Muscle of leg (tissue), 3 donors: ENCODE measurements at regions not wholly inside any gene's neighbourhood (a gene's known extent, or its start where the extent isn't known, plus 50 kb on each side); places are given as distances from the start of the nearest gene placed in this dataset.

Experiments used
- DNase-seq: peaks from one replicate; pipeline ENCODE4 v3.0.0; 2013
- H3K27ac ChIP-seq: one replicate; pipeline ENCODE4 v1.5.1; 2013; ENCODE audit warnings: mild to moderate bottlenecking, low read length, control low read depth
- H3K27me3 ChIP-seq: one replicate; pipeline ENCODE4 v1.6.1; 2013; ENCODE audit warnings: low read length; ENCODE audit not compliant: control insufficient read depth, insufficient read depth
- H3K36me3 ChIP-seq: one replicate; pipeline ENCODE4 v1.6.1; 2013; ENCODE audit warnings: low read length; ENCODE audit not compliant: control insufficient read depth, insufficient read depth
- H3K4me1 ChIP-seq: one replicate; pipeline ENCODE4 v1.6.1; 2013; ENCODE audit warnings: low read length; ENCODE audit not compliant: control insufficient read depth, insufficient read depth
- H3K4me3 ChIP-seq: one replicate; pipeline ENCODE4 v1.5.1; 2013; ENCODE audit warnings: low read length, control low read depth
- H3K9me3 ChIP-seq: replicated peaks from 2 replicates; pipeline ENCODE4 v1.6.1; 2013; ENCODE audit warnings: low read depth, low read length; ENCODE audit not compliant: control insufficient read depth
- WGBS: methylation state at CpG from one replicate; pipeline ENCODE4 v1.1.5; 2013; ENCODE audit warnings: missing lambda C conversion rate; ENCODE audit not compliant: insufficient coverage; 5-methylcytosine and 5-hydroxymethylcytosine counted together

DNA sequence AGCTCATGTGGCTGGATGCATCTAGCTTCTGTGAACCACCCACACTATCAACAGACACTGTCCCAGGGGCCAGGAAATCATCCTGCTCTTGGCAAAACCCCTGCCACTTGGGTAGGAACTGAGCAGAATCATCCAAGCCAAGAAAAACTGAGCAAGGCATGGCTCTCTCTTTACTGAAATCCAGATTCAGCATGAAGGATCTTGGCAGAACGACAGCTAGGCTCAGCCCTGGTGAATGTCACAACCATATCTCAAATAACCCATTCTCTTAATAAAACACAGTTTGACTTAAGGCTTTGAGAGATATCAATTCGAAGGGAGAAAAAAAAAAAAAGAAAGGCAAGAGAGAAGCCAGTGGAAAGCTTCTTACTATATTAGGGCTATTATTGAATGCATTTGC, 72.2 kb downstream of the MAF start:
- WGBS, result no CpG with 5 or more reads among the region's 2 CpGs
- DNase-seq, result peak; percentile 57

DNA sequence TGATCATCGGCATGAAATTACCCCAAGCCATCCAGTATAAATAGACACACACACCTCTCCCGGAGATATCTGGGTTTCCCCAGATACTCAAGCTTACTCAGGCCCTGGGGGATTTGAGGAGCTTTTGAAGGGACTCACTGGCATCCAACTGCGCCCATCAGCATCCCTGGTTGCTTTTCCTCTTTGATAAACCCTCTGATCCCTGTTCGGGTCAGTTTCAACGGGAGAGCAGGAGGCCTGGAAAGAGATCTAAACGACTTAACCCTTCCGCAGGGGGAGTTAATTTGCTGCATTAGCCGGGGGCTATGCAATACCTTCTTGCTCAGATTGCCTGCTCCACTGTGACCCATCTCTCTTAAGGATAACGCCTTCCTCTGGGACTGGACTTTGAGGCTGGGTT, 76.6 kb downstream of the MAF start:
- Histone ChIP-seq H3K9me3 (no peaks in the 10 kb centered on the region), H3K4me3 (no peak overlapping the region), H3K4me1 (peaks cover 12% of the 10 kb centered on the region), H3K27ac (no peak overlapping the region), H3K27me3 (no peaks in the 10 kb centered on the region), H3K36me3 (no peaks in the 10 kb centered on the region)
- no peak for DNase-seq
- whole genome bisulfite sequencing, result no CpG with 5 or more reads among the region's 9 CpGs

More for the DNA sequence above, 72.2 kb downstream of the MAF start:
- Histone ChIP-seq H3K4me3 (no peak overlapping the region), H3K27me3 (no peaks in the 10 kb centered on the region), H3K27ac (no peak overlapping the region), H3K36me3 (no peaks in the 10 kb centered on the region), H3K9me3 (no peaks in the 10 kb centered on the region), H3K4me1 (peaks cover 14% of the 10 kb centered on the region)

GRCh38 chr16:79519448-79519847, 81.1 kb downstream of the MAF start:
- no peaks in the 10 kb centered on the region for H3K27me3 ChIP-seq
- DNase-seq, result peak; percentile 31
- no peak overlapping the region for H3K4me3 ChIP-seq
- H3K9me3 ChIP-seq, result no peaks in the 10 kb centered on the region
- H3K4me1 ChIP-seq, result no peaks in the 10 kb centered on the region
- WGBS, result 56% methylated on average over 11 of the region's 11 CpGs
- no peaks in the 10 kb centered on the region for H3K36me3 ChIP-seq
- no peak overlapping the region for H3K27ac ChIP-seq

- WGBS, result 29% methylated on average over 2 of the region's 2 CpGs
Measured at GRCh38 chr16:79517156-79517555, 83.4 kb downstream of the MAF start.

DNA sequence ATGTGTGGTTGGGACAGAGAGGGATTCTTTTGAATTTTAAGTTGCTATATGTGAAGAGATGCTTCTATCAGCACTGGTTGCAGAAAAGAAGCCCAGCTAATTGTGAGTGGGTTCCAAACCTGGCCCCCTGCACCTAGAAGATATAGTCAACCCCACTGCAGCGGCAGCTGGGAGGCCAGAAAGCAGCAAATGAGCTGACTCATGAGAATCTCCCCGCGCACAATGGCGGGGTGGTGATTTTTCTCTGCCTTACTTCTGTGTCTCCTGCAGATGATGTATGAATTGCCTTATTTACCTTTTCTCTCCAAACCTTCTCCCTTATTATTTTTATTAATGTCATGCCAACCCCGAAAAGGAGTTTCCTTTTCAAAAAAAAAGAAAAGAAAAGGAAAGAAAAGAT, 89.7 kb downstream of the MAF start:
- no peaks in the 10 kb centered on the region for H3K9me3 ChIP-seq
- no CpG with 5 or more reads among the region's 5 CpGs for WGBS
- H3K27ac ChIP-seq, result no peak overlapping the region
- H3K36me3 ChIP-seq, result no peaks in the 10 kb centered on the region
- H3K4me1 ChIP-seq, result peaks cover 5% of the 10 kb centered on the region
- H3K27me3 ChIP-seq, result no peaks in the 10 kb centered on the region
- H3K4me3 ChIP-seq, result no peak overlapping the region
- no peak for DNase-seq

More at GRCh38 chr16:79517156-79517555, 83.4 kb downstream of the MAF start:
- H3K4me1 ChIP-seq, result no peaks in the 10 kb centered on the region
- no peak overlapping the region for H3K4me3 ChIP-seq
- DNase-seq, result no peak
- no peaks in the 10 kb centered on the region for H3K9me3 ChIP-seq
- no peak overlapping the region for H3K27ac ChIP-seq
- no peaks in the 10 kb centered on the region for H3K27me3 ChIP-seq
- no peaks in the 10 kb centered on the region for H3K36me3 ChIP-seq

GRCh38 chr16:79509906-79510305, 90.6 kb downstream of the MAF start:
- Histone ChIP-seq H3K4me1 (peaks cover 5% of the 10 kb centered on the region), H3K9me3 (no peaks in the 10 kb centered on the region), H3K36me3 (no peaks in the 10 kb centered on the region), H3K4me3 (no peak overlapping the region), H3K27ac (no peak overlapping the region), H3K27me3 (no peaks in the 10 kb centered on the region)
- DNase-seq, result no peak
- 98% methylated on average over 4 of the region's 8 CpGs for WGBS

GRCh38 chr16:79509211-79509631, 91.3 kb downstream of the MAF start:
- no peaks in the 10 kb centered on the region for H3K27me3 ChIP-seq
- H3K4me1 ChIP-seq, result peaks cover 5% of the 10 kb centered on the region
- no peaks in the 10 kb centered on the region for H3K9me3 ChIP-seq
- H3K27ac ChIP-seq, result no peak overlapping the region
- H3K4me3 ChIP-seq, result no peak overlapping the region
- 45% methylated on average over 8 of the region's 9 CpGs for WGBS
- no peaks in the 10 kb centered on the region for H3K36me3 ChIP-seq
- DNase-seq, result peak; percentile 78

DNA sequence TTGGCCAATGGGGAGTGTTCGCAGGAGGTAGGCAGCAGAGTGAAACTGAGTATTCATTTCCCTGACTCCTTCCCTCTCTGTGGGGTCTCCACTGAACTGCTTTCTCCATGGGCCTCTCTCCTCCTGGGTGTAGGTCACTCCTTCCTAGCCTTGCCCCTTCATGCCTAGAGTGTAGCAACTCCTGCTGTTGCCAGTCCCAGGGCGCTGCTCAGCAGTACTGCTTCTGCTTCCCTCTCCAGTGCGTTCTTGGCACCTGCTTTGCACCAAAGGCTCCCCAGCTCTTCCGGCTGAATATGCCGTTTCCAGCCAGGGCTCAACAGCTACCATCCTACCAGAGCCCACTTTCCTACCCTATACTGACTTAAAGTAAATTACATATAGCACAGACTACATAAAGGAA, 92.2 kb downstream of the MAF start:
- no peak overlapping the region for H3K27ac ChIP-seq
- 64% methylated on average over 4 of the region's 5 CpGs for WGBS
- peak; percentile 19 for DNase-seq

GRCh38 chr16:79505344-79505743, 95.2 kb downstream of the MAF start:
- Histone ChIP-seq H3K36me3 (no peaks in the 10 kb centered on the region), H3K4me1 (peaks cover 5% of the 10 kb centered on the region), H3K9me3 (no peaks in the 10 kb centered on the region), H3K4me3 (peak overlapping the region; percentile 5), H3K27me3 (no peaks in the 10 kb centered on the region), H3K27ac (no peak overlapping the region)
- WGBS, result 83% methylated on average over 7 of the region's 9 CpGs
- peak; percentile 56 for DNase-seq

More for the DNA sequence above, 92.2 kb downstream of the MAF start:
- no peaks in the 10 kb centered on the region for H3K36me3 ChIP-seq
- H3K27me3 ChIP-seq, result no peaks in the 10 kb centered on the region
- H3K9me3 ChIP-seq, result no peaks in the 10 kb centered on the region
- H3K4me1 ChIP-seq, result peaks cover 5% of the 10 kb centered on the region
- H3K4me3 ChIP-seq, result no peak overlapping the region

- peak; percentile 28 for DNase-seq
- H3K27me3 ChIP-seq, result no peaks in the 10 kb centered on the region
- no peak overlapping the region for H3K4me3 ChIP-seq
- no peaks in the 10 kb centered on the region for H3K9me3 ChIP-seq
- H3K4me1 ChIP-seq, result no peaks in the 10 kb centered on the region
- no peaks in the 10 kb centered on the region for H3K36me3 ChIP-seq
- H3K27ac ChIP-seq, result no peak overlapping the region
- no CpG with 5 or more reads among the region's 2 CpGs for WGBS
Measured at GRCh38 chr16:79503511-79503910, 97.0 kb downstream of the MAF start.

GRCh38 chr16:79501446-79501845, 99.1 kb downstream of the MAF start:
- Histone ChIP-seq H3K4me1 (no peaks in the 10 kb centered on the region), H3K36me3 (no peaks in the 10 kb centered on the region), H3K27ac (no peak overlapping the region), H3K27me3 (no peaks in the 10 kb centered on the region), H3K4me3 (no peak overlapping the region), H3K9me3 (no peaks in the 10 kb centered on the region)
- no CpG with 5 or more reads among the region's 4 CpGs for WGBS
- DNase-seq, result no peak
